PC-3 (cell line): ENCODE measurements at regions not wholly inside any gene's neighbourhood (a gene's known extent, or its start where the extent isn't known, plus 50 kb on each side); places are given as distances from the start of the nearest gene placed in this dataset.

ENCODE experiments used
- ATAC-seq: fragments of 200-7000 bp; cut with Tn5 transposase; 2 replicates; pipeline ENCODE4 v1.9.1; 2020; ENCODE audit warnings: mild to moderate bottlenecking, moderate library complexity
- BruUV-seq: library from RNA; stranded (reverse); fragments of 400-500 nt; replicated peaks from 2 replicates; lab custom pipeline; 2021; lab: Mats Ljungman, UMichigan
- CTCF ChIA-PET: fragments of 300-600 bp; sonication (Branson Sonifier 250); formaldehyde crosslinking; loops from one replicate; lab custom pipeline; 2022; ENCODE audit warnings: antibody characterized with exemption; lab: Charles Lee
- POLR2A ChIA-PET: fragments of 300-600 bp; sonication (Branson Sonifier 250); formaldehyde crosslinking; loops from one replicate; lab custom pipeline; 2022; ENCODE audit warnings: antibody characterized with exemption; ENCODE audit not compliant: unreplicated experiment; lab: Charles Lee
- DNase-seq: peaks from one replicate; pipeline ENCODE4 v3.0.0-alpha.2; 2015
- H2AFZ ChIP-seq: fragments of 300-600 bp; sonication (generic); 2 replicates; pipeline ENCODE4 v1.6.0; 2016; ENCODE audit warnings: antibody characterized with exemption, low read length
- H3F3A ChIP-seq: fragments of 300-600 bp; sonication (generic); one replicate; pipeline ENCODE4 v1.6.0; 2017; ENCODE audit warnings: antibody characterized with exemption, low read length, control low read depth, mild to moderate bottlenecking; ENCODE audit not compliant: unreplicated experiment
- H3K27ac ChIP-seq: fragments of 300-600 bp; sonication (generic); 2 replicates; pipeline ENCODE4 v1.5.1; 2016; ENCODE audit warnings: mild to moderate bottlenecking, low read length
- H3K27me3 ChIP-seq: fragments of 300-600 bp; sonication (generic); 2 replicates; pipeline ENCODE4 v1.6.1; 2016; ENCODE audit warnings: low read length, mixed read lengths
- H3K36me3 ChIP-seq: fragments of 300-600 bp; sonication (generic); 2 replicates; pipeline ENCODE4 v1.6.1; 2016; ENCODE audit warnings: low read depth, mixed run types, low read length, mixed read lengths
- H3K4me1 ChIP-seq: fragments of 300-600 bp; sonication (generic); 2 replicates; pipeline ENCODE4 v1.5.1; 2016; ENCODE audit warnings: low read length; ENCODE audit not compliant: insufficient read depth
- H3K4me2 ChIP-seq: fragments of 300-600 bp; sonication (generic); 2 replicates; pipeline ENCODE4 v1.6.0; 2016; ENCODE audit warnings: low read length
- H3K4me3 ChIP-seq: fragments of 300-600 bp; sonication (generic); 2 replicates; pipeline ENCODE4 v1.5.1; 2016; ENCODE audit warnings: mild to moderate bottlenecking, low read length, mixed read lengths
- H3K79me2 ChIP-seq: fragments of 300-600 bp; sonication (generic); 2 replicates; pipeline ENCODE4 v1.6.1; 2017; ENCODE audit warnings: low read length, mixed read lengths
- H3K9ac ChIP-seq: fragments of 300-600 bp; sonication (generic); 2 replicates; pipeline ENCODE4 v1.6.0; 2016; ENCODE audit warnings: mild to moderate bottlenecking, low read length
- H3K9me2 ChIP-seq: fragments of 300-600 bp; sonication (generic); replicated peaks from 2 replicates; pipeline ENCODE4 v1.6.1; 2016; ENCODE audit warnings: mixed run types, low read length, mixed read lengths
- H3K9me3 ChIP-seq: fragments of 300-600 bp; sonication (generic); 2 replicates; pipeline ENCODE4 v1.6.1; 2016; ENCODE audit warnings: low read length, mixed read lengths
- H4K20me1 ChIP-seq: fragments of 300-600 bp; sonication (generic); 2 replicates; pipeline ENCODE4 v1.6.1; 2016; ENCODE audit warnings: low read length, mixed read lengths
- CTCF ChIP-seq: fragments of 300-600 bp; sonication (generic); conservative IDR thresholded peaks from 2 replicates; pipeline ENCODE4 v1.5.1; 2017; ENCODE audit warnings: antibody characterized with exemption, low read depth, mild to moderate bottlenecking, low read length
- EZH2 ChIP-seq: fragments of 300-600 bp; sonication (generic); IDR thresholded peaks from one replicate; pipeline ENCODE4 v1.6.1; 2017; ENCODE audit warnings: antibody characterized with exemption, mild to moderate bottlenecking, low read length; ENCODE audit not compliant: unreplicated experiment
- EZH2phosphoT487 ChIP-seq: fragments of 300-600 bp; sonication (generic); IDR thresholded peaks from 2 replicates; pipeline ENCODE4 v1.6.1; 2018; ENCODE audit warnings: mild to moderate bottlenecking, antibody characterized with exemption, low read length, borderline replicate concordance
- intact Hi-C: fragments of 100-400 bp; cut with micrococcal nuclease; formaldehyde crosslinking; loops from 2 replicates; pipeline ENCODE4 v1.9.0; 2023

GRCh38 chr6:164243949-164244348 is 829.4 kb downstream of the QKI start:
- no peak overlapping the region for H3K4me3 ChIP-seq
- H2AFZ ChIP-seq: no peak overlapping the region
- ChIA-PET POLR2A (no interaction called here), CTCF (no interaction called here)
- no peak overlapping the region for H3K9ac ChIP-seq
- H3K4me1 ChIP-seq: no peaks in the 10 kb centered on the region
- ATAC-seq (no peak), DNase-seq (peak; percentile 17)
- H3K36me3 ChIP-seq: no peaks in the 10 kb centered on the region
- no TSS peak for BruUV-seq
- intact Hi-C loops: no loop called here
- no peaks in the 10 kb centered on the region for H3K79me2 ChIP-seq
- no peaks in the 10 kb centered on the region for H4K20me1 ChIP-seq
- no peak overlapping the region for H3K27ac ChIP-seq
- no peaks in the 10 kb centered on the region for H3K9me2 ChIP-seq
- H3K4me2 ChIP-seq: no peak overlapping the region
- no peaks in the 10 kb centered on the region for H3F3A ChIP-seq
- H3K27me3 ChIP-seq: no peaks in the 10 kb centered on the region
- TF ChIP-seq EZH2phosphoT487 (no peak), CTCF (no peak)
- H3K9me3 ChIP-seq: no peaks in the 10 kb centered on the region

GRCh38 chr6:164243012-164243610 is 828.6 kb downstream of the QKI start:
- ChIA-PET POLR2A (no interaction called here), CTCF (no interaction called here)
- Histone ChIP-seq H3K79me2 (no peaks in the 10 kb centered on the region), H2AFZ (no peak overlapping the region), H4K20me1 (no peaks in the 10 kb centered on the region), H3K4me3 (no peak overlapping the region), H3K4me1 (no peaks in the 10 kb centered on the region), H3K9me3 (no peaks in the 10 kb centered on the region), H3K4me2 (no peak overlapping the region), H3K27me3 (no peaks in the 10 kb centered on the region), H3F3A (no peaks in the 10 kb centered on the region), H3K9me2 (no peaks in the 10 kb centered on the region), H3K27ac (no peak overlapping the region), H3K36me3 (no peaks in the 10 kb centered on the region), H3K9ac (no peak overlapping the region)
- TF ChIP-seq EZH2 (no peak), EZH2phosphoT487 (no peak), CTCF (no peak)
- ATAC-seq (no peak), DNase-seq (no peak)
- no TSS peak for BruUV-seq
- intact Hi-C loops: no loop called here

- Histone ChIP-seq H3K9ac (no peak overlapping the region), H4K20me1 (no peaks in the 10 kb centered on the region), H3K79me2 (no peaks in the 10 kb centered on the region), H3K4me3 (no peak overlapping the region), H3K36me3 (no peaks in the 10 kb centered on the region), H3F3A (no peaks in the 10 kb centered on the region), H3K9me2 (no peaks in the 10 kb centered on the region), H3K27me3 (no peaks in the 10 kb centered on the region), H3K4me1 (no peaks in the 10 kb centered on the region), H2AFZ (no peak overlapping the region), H3K27ac (no peak overlapping the region), H3K4me2 (no peak overlapping the region), H3K9me3 (no peaks in the 10 kb centered on the region)
- POLR2A ChIA-PET: no interaction called here
- no peak for TF ChIP-seq EZH2phosphoT487
- intact Hi-C loops: no loop called here
- BruUV-seq: no TSS peak
- DNase-seq: no peak
- ATAC-seq: no peak
- CTCF ChIA-PET: no interaction called here
Observed at GRCh38 chr6:164230804-164231203, 816.3 kb downstream of the QKI start.
